ENCODE measurements at regions not wholly inside any gene's neighbourhood (a gene's known extent, or its start where the extent isn't known, plus 50 kb on each side); places are given as distances from the start of the nearest gene placed in this dataset.

GRCh38 chr11:70666311-70666710, 268.0 kb downstream of the CTTN start:
- Histone ChIP-seq H3K4me3 (no peak overlapping the region), H3K27ac (no peak overlapping the region), H3K36me3 (no peaks in the 10 kb centered on the region), H3K9me3 (ENCODE audit: low read depth) (no peaks in the 10 kb centered on the region), H3K4me2 (no peak overlapping the region), H3K4me1 (peaks cover 10% of the 10 kb centered on the region), H3K9ac (no peak overlapping the region), H2AFZ (replicated peaks) (no peak overlapping the region), H3K27me3 (peaks cover 5% of the 10 kb centered on the region), H3F3A (ENCODE audit: low read depth) (peaks cover 6% of the 10 kb centered on the region), H3K79me2 (ENCODE audit: low read depth) (no peaks in the 10 kb centered on the region), H4K20me1 (ENCODE audit: low read depth) (no peaks in the 10 kb centered on the region)
- no peak overlapping the region for H3K4me3 Mint-ChIP-seq
- no peaks in the 10 kb centered on the region for H3K36me3 Mint-ChIP-seq
- H3K9me3 Mint-ChIP-seq: no peaks in the 10 kb centered on the region
- no peak overlapping the region for H3K27ac Mint-ChIP-seq
- DNase-seq (ENCODE audit: low spot score): no peak
- peaks cover 2% of the 10 kb centered on the region for H3K27me3 Mint-ChIP-seq (ENCODE audit: insufficient read depth, low read depth)
- H3K4me1 Mint-ChIP-seq: peaks cover 26% of the 10 kb centered on the region
- TF ChIP-seq EZH2 (IDR thresholded peaks at IDR 0.05) (no peak), CTCF (IDR thresholded peaks at IDR 0.05) (no peak), EZH2phosphoT487 (IDR thresholded peaks at IDR 0.05) (no peak)

- H3K4me1 ChIP-seq: peaks cover 6% of the 10 kb centered on the region
Measured at GRCh38 chr11:70667767-70668166, 269.4 kb downstream of the CTTN start.

GRCh38 chr11:70668204-70669202, 270.2 kb downstream of the CTTN start:
- no peak for DNase-seq (ENCODE audit: low spot score)
- H3K36me3 Mint-ChIP-seq: no peaks in the 10 kb centered on the region
- no peaks in the 10 kb centered on the region for H3K27me3 ChIP-seq
- H3K4me3 ChIP-seq: no peak overlapping the region
- H3K4me2 ChIP-seq: no peak overlapping the region
- H4K20me1 ChIP-seq (ENCODE audit: low read depth): no peaks in the 10 kb centered on the region
- H3K9me3 Mint-ChIP-seq: no peaks in the 10 kb centered on the region
- H3K79me2 ChIP-seq (ENCODE audit: low read depth): no peaks in the 10 kb centered on the region
- no peak overlapping the region for H3K9ac ChIP-seq
- peak overlapping the region; percentile 69 for H3K4me3 Mint-ChIP-seq
- H3K4me1 Mint-ChIP-seq: peaks cover 14% of the 10 kb centered on the region
- no peak overlapping the region for H2AFZ ChIP-seq (replicated peaks)
- no peaks in the 10 kb centered on the region for H3K36me3 ChIP-seq
- H3K4me1 ChIP-seq: peaks cover 4% of the 10 kb centered on the region
- H3F3A ChIP-seq (ENCODE audit: low read depth): no peaks in the 10 kb centered on the region
- TF ChIP-seq EZH2phosphoT487 (IDR thresholded peaks at IDR 0.05): no peak
- TF ChIP-seq CTCF (IDR thresholded peaks at IDR 0.05): no peak
- TF ChIP-seq EZH2 (IDR thresholded peaks at IDR 0.05): no peak
- peaks cover 2% of the 10 kb centered on the region for H3K27me3 Mint-ChIP-seq (ENCODE audit: insufficient read depth, low read depth)
- no peaks in the 10 kb centered on the region for H3K9me3 ChIP-seq (ENCODE audit: low read depth)
- peak overlapping the region; percentile 57 for H3K27ac Mint-ChIP-seq
- no peak overlapping the region for H3K27ac ChIP-seq

More at GRCh38 chr11:70667767-70668166, 269.4 kb downstream of the CTTN start:
- Histone ChIP-seq H3K4me2 (no peak overlapping the region), H3K27ac (no peak overlapping the region), H3K9ac (no peak overlapping the region), H3K36me3 (no peaks in the 10 kb centered on the region), H3K27me3 (no peaks in the 10 kb centered on the region), H3K9me3 (ENCODE audit: low read depth) (no peaks in the 10 kb centered on the region), H2AFZ (replicated peaks) (no peak overlapping the region), H3K79me2 (ENCODE audit: low read depth) (no peaks in the 10 kb centered on the region), H3F3A (ENCODE audit: low read depth) (peaks cover under 1% of the 10 kb centered on the region), H3K4me3 (no peak overlapping the region), H4K20me1 (ENCODE audit: low read depth) (no peaks in the 10 kb centered on the region)
- H3K27ac Mint-ChIP-seq: no peak overlapping the region
- DNase-seq (ENCODE audit: low spot score): no peak
- no peaks in the 10 kb centered on the region for H3K9me3 Mint-ChIP-seq
- H3K27me3 Mint-ChIP-seq (ENCODE audit: insufficient read depth, low read depth): peaks cover 2% of the 10 kb centered on the region
- no peak for TF ChIP-seq CTCF (IDR thresholded peaks at IDR 0.05)
- no peak for TF ChIP-seq EZH2phosphoT487 (IDR thresholded peaks at IDR 0.05)
- no peak for TF ChIP-seq EZH2 (IDR thresholded peaks at IDR 0.05)
- peaks cover 17% of the 10 kb centered on the region for H3K4me1 Mint-ChIP-seq
- no peak overlapping the region for H3K4me3 Mint-ChIP-seq
- no peaks in the 10 kb centered on the region for H3K36me3 Mint-ChIP-seq

All from neural progenitor cell (in vitro differentiated cells).